Esophagus muscularis mucosa (tissue), 4 donors: ENCODE measurements at regions not wholly inside any gene's neighbourhood (a gene's known extent, or its start where the extent isn't known, plus 50 kb on each side); places are given as distances from the start of the nearest gene placed in this dataset.

Source experiments
- DNase-seq: peaks from one replicate; pipeline ENCODE4 v3.0.0-alpha.2; 2017; ENCODE audit errors: extremely low spot score
- H3K27ac ChIP-seq, 4 donors: fragments of 200-600 bp; sonication (generic); replicated peaks in 1 of 4; 1 replicate in 3 of 4; 2 replicates in 1 of 4; pipeline ENCODE4 v1.5.1; 2016 to 2019; ENCODE audit warnings: mild to moderate bottlenecking in 1 of 4
- H3K27me3 ChIP-seq, 4 donors: fragments of 200-600 bp; sonication (generic); one replicate each; pipeline versions ENCODE4 v1.5.1 to v1.6.0; 2016 to 2019
- H3K36me3 ChIP-seq, 4 donors: fragments of 200-600 bp; sonication (generic); one replicate each; pipeline ENCODE4 v1.5.1; 2016 to 2019
- H3K4me1 ChIP-seq, 4 donors: fragments of 200-600 bp; sonication (generic); one replicate each; pipeline ENCODE4 v1.5.1; 2016 to 2019
- H3K4me3 ChIP-seq, 4 donors: fragments of 200-600 bp; sonication (generic); 1 replicate in 2 of 4; 2 replicates in 2 of 4; pipeline ENCODE4 v1.5.1; 2016 to 2019; ENCODE audit warnings: mild to moderate bottlenecking in 4 of 4, moderate library complexity in 1 of 4
- H3K9me3 ChIP-seq, 4 donors: fragments of 200-600 bp; sonication (generic); 1 replicate in 3 of 4; 2 replicates in 1 of 4; pipeline ENCODE4 v1.5.1; 2016 to 2019
- EP300 ChIP-seq: sonication (generic); formaldehyde crosslinking; IDR thresholded peaks from one replicate; pipeline ENCODE4 v1.6.1; 2017; ENCODE audit warnings: antibody characterized with exemption
- POLR2A ChIP-seq: fragments of 450-650 bp; IDR thresholded peaks from one replicate; pipeline ENCODE4 v1.6.1; 2017; ENCODE audit warnings: antibody characterized with exemption, moderate library complexity, mild to moderate bottlenecking, low read depth
- POLR2AphosphoS5 ChIP-seq, 2 donors: sonication (generic); formaldehyde crosslinking; IDR thresholded peaks; one replicate each; pipeline ENCODE4 v1.6.1; 2017; ENCODE audit warnings: antibody characterized with exemption in 2 of 2
- WGBS: methylation state at CpG from one replicate; pipeline ENCODE4 v1.1.5; 2018; 5-methylcytosine and 5-hydroxymethylcytosine counted together
- intact Hi-C: fragments of 100-400 bp; cut with DNase I; formaldehyde crosslinking; loops from one replicate; pipeline ENCODE4 v1.15.1; 2023
- TF ChIP-seq, protein P1 (sequence below), 3 experiments: fragments of 200-600 bp in 2 of 3; fragments of 450-650 bp in 1 of 3; sonication (generic) in 2 of 3; IDR thresholded peaks; one replicate each; pipeline ENCODE4 v1.5.1; 2017 to 2019; ENCODE audit warnings: antibody characterized with exemption in 3 of 3, mild to moderate bottlenecking in 2 of 3, moderate library complexity in 1 of 3

DNA sequence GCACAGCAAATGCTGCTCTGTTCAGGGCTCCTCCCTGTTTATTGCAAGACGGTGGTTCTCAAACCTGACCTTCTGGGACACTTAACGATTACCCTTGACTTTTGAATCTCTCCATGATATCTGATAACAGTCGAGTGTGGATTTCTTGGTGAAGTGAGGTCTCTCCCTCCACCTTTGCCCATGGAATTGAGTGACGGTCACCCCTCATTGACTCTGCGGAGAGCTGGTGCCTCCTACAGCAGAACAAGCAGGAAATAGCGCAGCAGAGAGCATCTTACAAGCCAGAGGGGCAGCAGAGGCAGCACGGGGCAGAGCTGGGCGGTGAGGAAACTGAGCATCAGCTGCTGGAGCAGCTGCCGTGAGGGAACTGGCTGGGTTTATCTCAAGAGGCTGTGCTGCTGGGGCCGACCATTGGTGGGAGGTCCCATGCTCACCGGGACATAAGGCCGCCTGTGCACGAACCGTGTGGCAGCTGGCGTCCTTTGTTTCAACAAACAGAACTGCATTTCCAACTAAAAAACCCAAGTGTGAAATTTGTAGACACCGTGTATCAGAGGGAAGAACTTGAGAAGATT is 189.8 kb downstream of the MTRR start:
- H3K27me3 ChIP-seq, result no peaks in the 10 kb centered on the region
- no peaks in the 10 kb centered on the region for H3K9me3 ChIP-seq
- H3K36me3 ChIP-seq, result no peaks in the 10 kb centered on the region
- peak; percentile 83 for DNase-seq
- TF ChIP-seq POLR2A (no peak), EP300 (no peak), POLR2AphosphoS5 (IDR thresholded peaks at IDR 0.05) (no peak)
- TF ChIP-seq, protein P1, sequence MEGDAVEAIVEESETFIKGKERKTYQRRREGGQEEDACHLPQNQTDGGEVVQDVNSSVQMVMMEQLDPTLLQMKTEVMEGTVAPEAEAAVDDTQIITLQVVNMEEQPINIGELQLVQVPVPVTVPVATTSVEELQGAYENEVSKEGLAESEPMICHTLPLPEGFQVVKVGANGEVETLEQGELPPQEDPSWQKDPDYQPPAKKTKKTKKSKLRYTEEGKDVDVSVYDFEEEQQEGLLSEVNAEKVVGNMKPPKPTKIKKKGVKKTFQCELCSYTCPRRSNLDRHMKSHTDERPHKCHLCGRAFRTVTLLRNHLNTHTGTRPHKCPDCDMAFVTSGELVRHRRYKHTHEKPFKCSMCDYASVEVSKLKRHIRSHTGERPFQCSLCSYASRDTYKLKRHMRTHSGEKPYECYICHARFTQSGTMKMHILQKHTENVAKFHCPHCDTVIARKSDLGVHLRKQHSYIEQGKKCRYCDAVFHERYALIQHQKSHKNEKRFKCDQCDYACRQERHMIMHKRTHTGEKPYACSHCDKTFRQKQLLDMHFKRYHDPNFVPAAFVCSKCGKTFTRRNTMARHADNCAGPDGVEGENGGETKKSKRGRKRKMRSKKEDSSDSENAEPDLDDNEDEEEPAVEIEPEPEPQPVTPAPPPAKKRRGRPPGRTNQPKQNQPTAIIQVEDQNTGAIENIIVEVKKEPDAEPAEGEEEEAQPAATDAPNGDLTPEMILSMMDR (IDR thresholded peaks at IDR 0.05), result no peak
- WGBS, result 88% methylated on average over 10 of the region's 16 CpGs
- H3K4me3 ChIP-seq, result no peak overlapping the region
- no peaks in the 10 kb centered on the region for H3K4me1 ChIP-seq
- intact Hi-C loops, result no loop called here
- no peak overlapping the region for H3K27ac ChIP-seq

DNA sequence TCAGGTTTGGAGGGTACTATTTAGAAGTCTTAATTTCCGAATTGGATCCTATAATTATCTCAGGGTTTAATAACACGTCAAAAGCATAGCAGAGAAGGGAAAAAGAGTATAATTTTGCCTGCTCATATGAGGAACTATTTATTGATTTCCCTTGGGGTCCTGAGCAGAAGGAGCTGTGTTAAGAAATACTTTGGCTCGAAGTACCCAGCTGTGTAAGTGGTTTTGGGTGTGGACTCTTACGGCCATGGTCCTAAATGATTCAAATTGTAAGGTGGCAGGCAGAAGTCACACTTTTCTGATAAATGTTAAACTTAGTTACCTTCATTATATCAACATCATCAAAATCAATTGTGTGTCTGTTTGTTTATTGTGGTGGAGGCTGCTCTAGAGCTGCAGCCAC is 190.4 kb downstream of the MTRR start:
- Histone ChIP-seq H3K36me3 (no peaks in the 10 kb centered on the region), H3K4me1 (no peaks in the 10 kb centered on the region), H3K9me3 (no peaks in the 10 kb centered on the region), H3K27ac (no peak overlapping the region), H3K4me3 (no peak overlapping the region), H3K27me3 (no peaks in the 10 kb centered on the region)
- intact Hi-C loops, result no loop called here
- no peak for TF ChIP-seq POLR2A
- TF ChIP-seq, protein P1 (IDR thresholded peaks at IDR 0.05), result no peak
- TF ChIP-seq POLR2AphosphoS5 (IDR thresholded peaks at IDR 0.05), result no peak
- TF ChIP-seq EP300, result no peak
- no peak for DNase-seq
- WGBS, result 79% methylated on average over 4 of the region's 4 CpGs

DNA sequence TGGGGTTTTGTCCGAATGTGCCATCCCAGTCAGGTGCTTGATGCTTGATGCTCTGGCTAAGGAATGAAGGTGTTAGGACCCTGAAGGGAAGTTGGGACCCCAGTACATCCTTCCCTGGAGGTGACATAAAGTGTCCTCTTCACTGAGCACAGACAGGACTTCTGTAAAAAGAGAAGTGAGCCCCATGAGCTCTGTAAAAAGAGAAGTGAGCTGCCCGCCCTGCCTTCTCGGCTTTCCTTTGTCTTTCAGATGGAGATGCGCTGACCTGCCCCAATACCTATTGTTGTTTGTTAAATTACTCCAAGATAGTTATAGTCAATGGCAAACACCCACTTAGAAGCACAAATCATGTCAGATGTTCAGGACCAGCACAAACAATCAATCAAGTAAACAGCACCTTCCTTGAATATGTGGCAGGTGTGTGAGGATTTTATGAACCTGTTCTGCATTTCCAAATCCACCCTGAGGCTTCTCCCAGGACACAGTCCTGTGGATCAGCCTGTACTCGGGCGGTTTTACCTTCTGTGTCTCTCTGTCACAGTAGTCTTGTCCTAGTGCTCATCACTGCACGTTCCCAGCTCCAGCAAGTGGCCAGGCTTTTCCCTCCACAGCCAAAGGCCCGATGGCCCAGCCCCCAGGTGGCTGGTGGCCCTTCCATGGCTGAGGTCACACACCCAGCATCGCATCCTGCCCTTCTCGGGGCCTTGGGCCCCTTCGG is 191.4 kb downstream of the MTRR start:
- 60% methylated on average over 9 of the region's 11 CpGs for WGBS
- Histone ChIP-seq H3K4me1 (no peaks in the 10 kb centered on the region), H3K27ac (no peak overlapping the region), H3K4me3 (no peak overlapping the region), H3K9me3 (no peaks in the 10 kb centered on the region), H3K36me3 (no peaks in the 10 kb centered on the region), H3K27me3 (no peaks in the 10 kb centered on the region)
- peak; percentile 84 for DNase-seq
- TF ChIP-seq POLR2AphosphoS5 (IDR thresholded peaks at IDR 0.05), result no peak
- no peak for TF ChIP-seq EP300
- TF ChIP-seq, protein P1 (IDR thresholded peaks at IDR 0.05), result no peak
- no peak for TF ChIP-seq POLR2A
- intact Hi-C loops, result no loop called here

DNA sequence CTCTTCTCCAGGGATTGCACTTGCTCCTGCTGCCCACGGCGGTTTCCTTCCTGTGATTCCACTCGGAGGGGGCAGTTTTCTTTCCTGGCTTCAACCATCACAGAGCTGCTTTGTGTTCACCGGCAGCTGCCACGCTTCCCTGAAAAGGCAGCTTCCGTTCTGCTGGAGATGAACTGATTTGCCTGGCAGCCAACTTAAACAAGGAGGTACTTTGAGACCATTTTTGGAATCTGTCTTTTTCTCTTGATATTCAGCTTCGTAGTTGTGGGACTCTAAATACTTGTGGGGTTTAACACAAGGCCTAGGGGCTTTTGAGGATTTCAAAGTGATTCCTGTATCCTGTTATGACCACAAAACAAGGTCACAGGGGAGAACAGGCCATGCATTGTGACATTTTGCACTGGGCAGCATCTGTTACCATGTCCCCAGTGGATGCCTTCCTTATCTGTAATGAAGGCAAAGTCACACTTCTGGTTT is 192.0 kb downstream of the MTRR start:
- intact Hi-C loops, result no loop called here
- DNase-seq, result peak; percentile 75
- no peaks in the 10 kb centered on the region for H3K9me3 ChIP-seq
- H3K4me3 ChIP-seq, result no peak overlapping the region
- TF ChIP-seq EP300 (no peak), POLR2AphosphoS5 (IDR thresholded peaks at IDR 0.05) (no peak), POLR2A (no peak)
- TF ChIP-seq, protein P1 (IDR thresholded peaks at IDR 0.05), result no peak
- no peaks in the 10 kb centered on the region for H3K36me3 ChIP-seq
- no peak overlapping the region for H3K27ac ChIP-seq
- WGBS, result 39% methylated on average over 7 of the region's 7 CpGs
- H3K27me3 ChIP-seq, result no peaks in the 10 kb centered on the region
- H3K4me1 ChIP-seq, result no peaks in the 10 kb centered on the region
